ENCODE measurements at regions not wholly inside any gene's neighbourhood (a gene's known extent, or its start where the extent isn't known, plus 50 kb on each side); places are given as distances from the start of the nearest gene placed in this dataset.

DNA sequence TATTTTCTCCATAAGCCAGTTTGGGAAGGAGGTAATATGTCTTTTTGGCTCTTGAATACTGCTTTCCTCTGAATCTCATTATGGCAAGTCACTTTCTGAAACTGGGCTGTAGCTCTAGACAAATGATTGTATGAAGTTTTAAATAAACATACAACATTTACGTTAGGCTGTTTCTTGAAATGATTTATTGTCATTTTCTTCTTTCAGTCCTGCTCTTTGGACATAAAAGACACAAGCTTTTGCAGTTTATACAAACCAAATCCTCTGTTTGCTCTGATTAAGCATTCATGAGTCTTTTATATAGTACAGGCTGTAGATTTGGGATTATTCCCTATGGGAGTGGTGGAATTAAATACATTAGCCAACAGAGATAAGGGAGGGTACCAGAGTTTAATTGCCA is 139.7 kb downstream of the CEP120 start:
- BruUV-seq (replicated peaks): no TSS peak
- Histone ChIP-seq H3K9ac (ENCODE audit: control insufficient read depth, insufficient read depth, low read length) (no peak overlapping the region), H3K4me3 (no peak overlapping the region), H3K36me3 (ENCODE audit: control insufficient read depth in 2 of 2, insufficient read depth in 2 of 2, low read length in 1 of 2) (no peaks in the 10 kb centered on the region), H4K20me1 (ENCODE audit: control insufficient read depth, insufficient read depth) (no peaks in the 10 kb centered on the region; the same call in 1 of the 2 replicates), H3K4me1 (ENCODE audit: control insufficient read depth, insufficient read depth, low read length) (no peaks in the 10 kb centered on the region), H2AFZ (ENCODE audit: control insufficient read depth, low read depth, low read length) (no peak overlapping the region), H3K9me3 (replicated peaks; ENCODE audit: control insufficient read depth, insufficient read depth, low read length) (no peaks in the 10 kb centered on the region), H3K27ac (ENCODE audit: control insufficient read depth, insufficient read depth) (no peak overlapping the region), H3K79me2 (ENCODE audit: control insufficient read depth, insufficient read depth, low read length) (no peaks in the 10 kb centered on the region), H3K4me2 (ENCODE audit: control insufficient read depth, insufficient read depth) (no peak overlapping the region), H3K27me3 (replicated peaks in 1 of 2; ENCODE audit: control insufficient read depth in 2 of 2, insufficient read depth in 2 of 2, low read length in 1 of 2) (peaks cover 0 to 2% of the 10 kb centered on the region in 2 experiments; a peak in 2 of 4 replicates)
- ChIA-PET POLR2A (no interaction called here), RAD21 (ENCODE audit: unreplicated experiment) (no interaction called here), SMC1A (ENCODE audit: uncharacterized antibody, unreplicated experiment) (no interaction called here), CTCF (no interaction called here)
- no peak for FAIRE-seq
- WGBS (ENCODE audit: insufficient coverage, insufficient replicate concordance, low lambda C conversion rate, missing lambda C conversion rate): 9% methylated on average over 1 of the region's 1 CpG
- ATAC-seq: no peak
- in situ Hi-C loops (cut with MboI) (no loop called here), intact Hi-C loops (cut with micrococcal nuclease; ENCODE audit: unreplicated experiment) (no loop called here)
- DNase-seq (ENCODE audit: low read depth, low spot score): no peak
- TF ChIP-seq BCL11A (IDR thresholded peaks at IDR 0.05; ENCODE audit: low read depth, low read length) (no peak), LARP7 (IDR thresholded peaks at IDR 0.05) (no peak), CHD2 (IDR thresholded peaks at IDR 0.05; ENCODE audit: borderline replicate concordance, low read depth, low read length) (no peak), SMAD5 (IDR thresholded peaks at IDR 0.05; ENCODE audit: low read depth) (no peak), NFXL1 (IDR thresholded peaks at IDR 0.05; ENCODE audit: borderline replicate concordance) (no peak), MYC (IDR thresholded peaks at IDR 0.05; ENCODE audit: insufficient read depth, insufficient read length, insufficient replicate concordance, low read length, severe bottlenecking) (no peak), MXI1 (IDR thresholded peaks at IDR 0.05; ENCODE audit: low read depth, low read length) (no peak)
- TF ChIP-seq, protein P1, sequence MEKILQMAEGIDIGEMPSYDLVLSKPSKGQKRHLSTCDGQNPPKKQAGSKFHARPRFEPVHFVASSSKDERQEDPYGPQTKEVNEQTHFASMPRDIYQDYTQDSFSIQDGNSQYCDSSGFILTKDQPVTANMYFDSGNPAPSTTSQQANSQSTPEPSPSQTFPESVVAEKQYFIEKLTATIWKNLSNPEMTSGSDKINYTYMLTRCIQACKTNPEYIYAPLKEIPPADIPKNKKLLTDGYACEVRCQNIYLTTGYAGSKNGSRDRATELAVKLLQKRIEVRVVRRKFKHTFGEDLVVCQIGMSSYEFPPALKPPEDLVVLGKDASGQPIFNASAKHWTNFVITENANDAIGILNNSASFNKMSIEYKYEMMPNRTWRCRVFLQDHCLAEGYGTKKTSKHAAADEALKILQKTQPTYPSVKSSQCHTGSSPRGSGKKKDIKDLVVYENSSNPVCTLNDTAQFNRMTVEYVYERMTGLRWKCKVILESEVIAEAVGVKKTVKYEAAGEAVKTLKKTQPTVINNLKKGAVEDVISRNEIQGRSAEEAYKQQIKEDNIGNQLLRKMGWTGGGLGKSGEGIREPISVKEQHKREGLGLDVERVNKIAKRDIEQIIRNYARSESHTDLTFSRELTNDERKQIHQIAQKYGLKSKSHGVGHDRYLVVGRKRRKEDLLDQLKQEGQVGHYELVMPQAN (conservative IDR thresholded peaks at IDR 0.05): no peak

All from GM12878 (cell line).